GM18909 (cell line): ENCODE measurements at regions not wholly inside any gene's neighbourhood (a gene's known extent, or its start where the extent isn't known, plus 50 kb on each side); places are given as distances from the start of the nearest gene placed in this dataset.

Source experiments
- ATAC-seq: cut with Tn5 transposase; IDR thresholded peaks from one replicate; pipeline ENCODE4 v1.9.1; 2021; ENCODE audit warnings: mild to moderate bottlenecking; ENCODE audit not compliant: unreplicated experiment, poor library complexity

- ATAC-seq: peak; percentile 24
These were observed 52.5 kb upstream of the PLEKHG7 start for GRCh38 chr12:92650228-92650822.

- ATAC-seq: peak; percentile 89
These were observed 53.1 kb upstream of the PLEKHG7 start for GRCh38 chr12:92649511-92650227.

GRCh38 chr12:92648242-92649031, 54.4 kb upstream of the PLEKHG7 start:
- no peak for ATAC-seq

GRCh38 chr12:92641291-92641690, 61.5 kb upstream of the PLEKHG7 start:
- no peak for ATAC-seq

GRCh38 chr12:92640691-92641090, 62.1 kb upstream of the PLEKHG7 start:
- no peak for ATAC-seq

- ATAC-seq: no peak
These were observed 63.8 kb upstream of the PLEKHG7 start for GRCh38 chr12:92639017-92639416.

GRCh38 chr12:92634730-92635129, 68.1 kb upstream of the PLEKHG7 start:
- no peak for ATAC-seq

GRCh38 chr12:92634202-92634601, 68.6 kb upstream of the PLEKHG7 start:
- no peak for ATAC-seq

GRCh38 chr12:92630968-92631367, 71.8 kb upstream of the PLEKHG7 start:
- ATAC-seq: no peak

- no peak for ATAC-seq
These were observed 73.3 kb upstream of the PLEKHG7 start for GRCh38 chr12:92629349-92630065.

- ATAC-seq: no peak
These were observed 74.3 kb upstream of the PLEKHG7 start for GRCh38 chr12:92628476-92628875.

- no peak for ATAC-seq
These were observed 75.3 kb upstream of the PLEKHG7 start for GRCh38 chr12:92627511-92627910.

- no peak for ATAC-seq
These were observed 77.0 kb upstream of the PLEKHG7 start for GRCh38 chr12:92625639-92626310.

- ATAC-seq: no peak
These were observed 78.6 kb upstream of the PLEKHG7 start for GRCh38 chr12:92624236-92624635.

GRCh38 chr12:92623386-92623785, 79.4 kb upstream of the PLEKHG7 start:
- no peak for ATAC-seq

GRCh38 chr12:92621833-92622232, 81.0 kb upstream of the PLEKHG7 start:
- ATAC-seq: no peak

GRCh38 chr12:92621312-92621711, 81.5 kb upstream of the PLEKHG7 start:
- no peak for ATAC-seq

GRCh38 chr12:92619730-92620684, 82.8 kb upstream of the PLEKHG7 start:
- ATAC-seq: no peak

- ATAC-seq: no peak
These were observed 83.8 kb upstream of the PLEKHG7 start for GRCh38 chr12:92619026-92619425.
